ENCODE measurements at regions not wholly inside any gene's neighbourhood (a gene's known extent, or its start where the extent isn't known, plus 50 kb on each side); places are given as distances from the start of the nearest gene placed in this dataset.

DNA sequence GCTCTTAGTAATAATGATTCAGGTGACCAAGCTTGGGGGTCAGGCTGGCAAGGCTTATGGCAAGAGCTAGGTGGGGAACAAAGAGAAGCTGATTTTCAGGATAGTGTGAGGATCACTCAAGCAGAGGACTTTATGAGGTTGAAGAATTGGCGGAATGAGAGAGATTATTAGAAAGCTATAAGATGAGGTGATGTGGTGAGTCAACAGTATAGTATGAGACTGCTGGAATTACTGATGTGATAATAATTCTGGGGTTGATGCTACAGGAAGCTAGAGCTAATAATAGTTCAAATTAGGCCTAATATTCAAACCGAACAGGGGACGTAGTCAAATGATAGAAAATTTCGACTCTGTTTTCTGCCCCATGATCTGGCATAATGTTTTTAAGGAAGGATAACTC lies 2115.3 kb upstream of the PIK3C3 start:
- no peak for TF ChIP-seq PBX3 (IDR thresholded peaks at IDR 0.05; ENCODE audit: insufficient replicate concordance, low read depth, low read length)
- TF ChIP-seq, protein P1, sequence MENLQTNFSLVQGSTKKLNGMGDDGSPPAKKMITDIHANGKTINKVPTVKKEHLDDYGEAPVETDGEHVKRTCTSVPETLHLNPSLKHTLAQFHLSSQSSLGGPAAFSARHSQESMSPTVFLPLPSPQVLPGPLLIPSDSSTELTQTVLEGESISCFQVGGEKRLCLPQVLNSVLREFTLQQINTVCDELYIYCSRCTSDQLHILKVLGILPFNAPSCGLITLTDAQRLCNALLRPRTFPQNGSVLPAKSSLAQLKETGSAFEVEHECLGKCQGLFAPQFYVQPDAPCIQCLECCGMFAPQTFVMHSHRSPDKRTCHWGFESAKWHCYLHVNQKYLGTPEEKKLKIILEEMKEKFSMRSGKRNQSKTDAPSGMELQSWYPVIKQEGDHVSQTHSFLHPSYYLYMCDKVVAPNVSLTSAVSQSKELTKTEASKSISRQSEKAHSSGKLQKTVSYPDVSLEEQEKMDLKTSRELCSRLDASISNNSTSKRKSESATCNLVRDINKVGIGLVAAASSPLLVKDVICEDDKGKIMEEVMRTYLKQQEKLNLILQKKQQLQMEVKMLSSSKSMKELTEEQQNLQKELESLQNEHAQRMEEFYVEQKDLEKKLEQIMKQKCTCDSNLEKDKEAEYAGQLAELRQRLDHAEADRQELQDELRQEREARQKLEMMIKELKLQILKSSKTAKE (IDR thresholded peaks at IDR 0.05; ENCODE audit: low read depth, poor library complexity, severe bottlenecking), result no peak
- TF ChIP-seq HSF1 (IDR thresholded peaks at IDR 0.05; ENCODE audit: low read depth, low read length), result no peak
- TF ChIP-seq KAT2A (conservative IDR thresholded peaks at IDR 0.05; ENCODE audit: control insufficient read depth, low read depth, low read length), result no peak
- TF ChIP-seq RB1 (IDR thresholded peaks at IDR 0.05; ENCODE audit: borderline replicate concordance), result no peak
- TF ChIP-seq PKNOX1 (IDR thresholded peaks at IDR 0.05), result no peak
- TF ChIP-seq HDGF (IDR thresholded peaks at IDR 0.05), result no peak
- no peak for TF ChIP-seq POLR2AphosphoS2 (IDR thresholded peaks at IDR 0.05; ENCODE audit: low read depth, low read length)
- TF ChIP-seq STAT1 (conservative IDR thresholded peaks at IDR 0.05), result no peak
- TF ChIP-seq TBL1XR1 (IDR thresholded peaks at IDR 0.05; ENCODE audit: low read depth, low read length), result no peak
- no peak for TF ChIP-seq MYC (IDR thresholded peaks at IDR 0.05; ENCODE audit: insufficient read depth, insufficient read length, insufficient replicate concordance, low read length, severe bottlenecking)
- TF ChIP-seq MEF2B (IDR thresholded peaks at IDR 0.05; ENCODE audit: partially characterized antibody, poor library complexity, severe bottlenecking), result no peak
- no peak for TF ChIP-seq NKRF (conservative IDR thresholded peaks at IDR 0.05)
- no peak for TF ChIP-seq MEF2A (IDR thresholded peaks at IDR 0.05; ENCODE audit: insufficient read depth, low read depth, low read length)
- TF ChIP-seq ZNF217 (IDR thresholded peaks at IDR 0.05), result no peak
- no peak for TF ChIP-seq MXI1 (IDR thresholded peaks at IDR 0.05; ENCODE audit: low read depth, low read length)
- Histone ChIP-seq H3K9ac (ENCODE audit: control insufficient read depth, insufficient read depth, low read length) (no peak overlapping the region), H3K4me3 (no peak overlapping the region), H3K27me3 (replicated peaks in 1 of 2; ENCODE audit: control insufficient read depth in 2 of 2, insufficient read depth in 2 of 2, low read length in 1 of 2) (no peaks in the 10 kb centered on the region), H4K20me1 (ENCODE audit: control insufficient read depth, insufficient read depth) (no peaks in the 10 kb centered on the region), H3K27ac (ENCODE audit: control insufficient read depth, insufficient read depth) (no peak overlapping the region), H3K79me2 (ENCODE audit: control insufficient read depth, insufficient read depth, low read length) (no peaks in the 10 kb centered on the region), H3K9me3 (replicated peaks; ENCODE audit: control insufficient read depth, insufficient read depth, low read length) (no peaks in the 10 kb centered on the region), H2AFZ (ENCODE audit: control insufficient read depth, low read depth, low read length) (no peak overlapping the region), H3K4me1 (ENCODE audit: control insufficient read depth, insufficient read depth, low read length) (no peaks in the 10 kb centered on the region), H3K4me2 (ENCODE audit: control insufficient read depth, insufficient read depth) (no peak overlapping the region), H3K36me3 (ENCODE audit: control insufficient read depth in 2 of 2, insufficient read depth in 2 of 2, low read length in 1 of 2) (no peaks in the 10 kb centered on the region)
- in situ Hi-C loops (cut with MboI) (no loop called here), intact Hi-C loops (cut with micrococcal nuclease; ENCODE audit: unreplicated experiment) (no loop called here)
- DNase-seq (ENCODE audit: low read depth, low spot score) (no peak), ATAC-seq (no peak), FAIRE-seq (no peak)
- RAD21 ChIA-PET (ENCODE audit: unreplicated experiment), result no interaction called here
- POLR2A ChIA-PET, result no interaction called here
- CTCF ChIA-PET, result no interaction called here
- SMC1A ChIA-PET (ENCODE audit: uncharacterized antibody, unreplicated experiment), result interaction anchor here (1.0 kb wide), 1 partner anchor 18 kb away, joined by 4 read pairs; no protein-coding TSS in a partner anchor
- no TSS peak for BruUV-seq (replicated peaks)
- 22% methylated on average over 4 of the region's 4 CpGs for WGBS (ENCODE audit: insufficient coverage, insufficient replicate concordance, low lambda C conversion rate, missing lambda C conversion rate)

Data from GM12878 (cell line).